ENCODE measurements at regions not wholly inside any gene's neighbourhood (a gene's known extent, or its start where the extent isn't known, plus 50 kb on each side); places are given as distances from the start of the nearest gene placed in this dataset.
"Not testable (repeated sequence)": the region's sequence is repeated elsewhere in the genome, so short reads cannot be mapped to it uniquely, and the experiment has no call there.

GRCh38 chr10:107529350-107529749, 364.8 kb upstream of the SORCS1 start:
- no peak for DNase-seq (ENCODE audit: low read depth, low spot score)
- no peaks in the 10 kb centered on the region for H3K36me3 ChIP-seq (ENCODE audit: insufficient read depth, low read length)
- no peak overlapping the region for H3K4me3 ChIP-seq
- no peak for TF ChIP-seq FOXP2 (optimal IDR thresholded peaks at IDR 0.05; ENCODE audit: control extremely low read depth, extremely low read length, insufficient read depth)
- no peak for TF ChIP-seq POLR2AphosphoS5 (IDR thresholded peaks at IDR 0.05; ENCODE audit: borderline replicate concordance, low read depth, low read length)
- TF ChIP-seq EZH2 (IDR thresholded peaks at IDR 0.05), result no peak
- no peak overlapping the region for H3K9ac ChIP-seq (ENCODE audit: insufficient read length)
- H3K9me3 ChIP-seq (ENCODE audit: low read depth, low read length), result no peaks in the 10 kb centered on the region
- no peak overlapping the region for H3K27ac ChIP-seq

DNA sequence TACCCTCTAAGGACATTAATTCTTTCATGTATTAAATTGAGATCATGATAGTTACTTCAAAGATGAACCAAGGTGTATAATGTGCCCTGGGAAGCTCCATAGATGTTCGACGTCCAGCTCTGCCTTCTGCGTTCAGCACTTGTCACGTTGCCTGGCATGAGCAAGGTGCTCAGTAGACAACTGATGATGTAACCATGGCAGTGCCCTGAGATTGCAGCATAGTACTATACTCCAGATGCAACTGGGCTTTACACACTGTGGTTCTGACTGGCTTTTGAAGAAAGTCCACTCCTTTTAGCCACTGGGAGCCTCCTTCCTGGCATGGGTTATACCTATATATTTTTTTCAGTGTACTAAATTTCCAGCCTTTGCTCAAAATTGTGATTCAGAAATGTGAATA, 355.8 kb upstream of the SORCS1 start:
- Histone ChIP-seq H3K4me3 (no peak overlapping the region), H3K9ac (ENCODE audit: insufficient read length) (no peak overlapping the region), H3K9me3 (ENCODE audit: low read depth, low read length) (no peaks in the 10 kb centered on the region), H3K27ac (no peak overlapping the region), H3K36me3 (ENCODE audit: insufficient read depth, low read length) (no peaks in the 10 kb centered on the region)
- DNase-seq (ENCODE audit: low read depth, low spot score), result no peak
- TF ChIP-seq POLR2AphosphoS5 (IDR thresholded peaks at IDR 0.05; ENCODE audit: borderline replicate concordance, low read depth, low read length) (no peak), FOXP2 (optimal IDR thresholded peaks at IDR 0.05; ENCODE audit: control extremely low read depth, extremely low read length, insufficient read depth) (no peak)

GRCh38 chr10:107517811-107518210, 353.3 kb upstream of the SORCS1 start:
- Histone ChIP-seq H3K27ac (no peak overlapping the region), H3K9ac (ENCODE audit: insufficient read length) (no peak overlapping the region), H3K9me3 (ENCODE audit: low read depth, low read length) (no peaks in the 10 kb centered on the region), H3K4me3 (no peak overlapping the region), H3K36me3 (ENCODE audit: insufficient read depth, low read length) (no peaks in the 10 kb centered on the region)
- no peak for DNase-seq (ENCODE audit: low read depth, low spot score)
- TF ChIP-seq EZH2 (IDR thresholded peaks at IDR 0.05) (no peak), FOXP2 (optimal IDR thresholded peaks at IDR 0.05; ENCODE audit: control extremely low read depth, extremely low read length, insufficient read depth) (no peak), POLR2AphosphoS5 (IDR thresholded peaks at IDR 0.05; ENCODE audit: borderline replicate concordance, low read depth, low read length) (no peak)

GRCh38 chr10:107516349-107516748, 351.8 kb upstream of the SORCS1 start:
- no peak for DNase-seq (ENCODE audit: low read depth, low spot score)
- no peak overlapping the region for H3K4me3 ChIP-seq
- no peak overlapping the region for H3K9ac ChIP-seq (ENCODE audit: insufficient read length)
- H3K9me3 ChIP-seq (ENCODE audit: low read depth, low read length), result no peaks in the 10 kb centered on the region
- TF ChIP-seq EZH2 (IDR thresholded peaks at IDR 0.05), result no peak
- no peak for TF ChIP-seq FOXP2 (optimal IDR thresholded peaks at IDR 0.05; ENCODE audit: control extremely low read depth, extremely low read length, insufficient read depth)
- TF ChIP-seq POLR2AphosphoS5 (IDR thresholded peaks at IDR 0.05; ENCODE audit: borderline replicate concordance, low read depth, low read length), result no peak
- no peaks in the 10 kb centered on the region for H3K36me3 ChIP-seq (ENCODE audit: insufficient read depth, low read length)
- H3K27ac ChIP-seq, result no peak overlapping the region

DNA sequence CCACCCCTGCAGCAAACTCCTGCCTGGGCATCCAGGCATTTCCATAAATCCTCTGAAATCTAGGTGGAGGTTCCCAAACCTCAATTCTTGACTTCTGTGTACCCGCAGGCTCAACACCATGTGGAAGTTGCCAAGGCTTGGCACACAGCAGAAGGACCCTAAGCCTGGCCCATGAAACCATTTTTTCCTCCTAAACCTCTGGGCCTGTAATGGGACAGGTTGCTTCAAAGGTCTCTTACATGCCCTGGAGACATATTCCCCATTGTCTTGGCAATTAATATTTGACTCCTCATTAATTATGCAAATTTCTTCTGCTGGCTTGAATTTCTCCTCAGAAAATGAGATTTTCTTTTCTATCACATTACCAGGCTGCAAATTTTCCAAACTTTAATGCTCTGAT, 339.5 kb upstream of the SORCS1 start:
- not testable (repeated sequence) for H3K36me3 ChIP-seq (ENCODE audit: insufficient read depth, low read length); H3K27ac ChIP-seq; H3K9me3 ChIP-seq (ENCODE audit: low read depth, low read length); DNase-seq (ENCODE audit: low read depth, low spot score); H3K4me3 ChIP-seq; H3K9ac ChIP-seq (ENCODE audit: insufficient read length)

GRCh38 chr10:107502229-107502985, 337.9 kb upstream of the SORCS1 start:
- Histone ChIP-seq H3K27ac (no peak overlapping the region), H3K36me3 (ENCODE audit: insufficient read depth, low read length) (no peaks in the 10 kb centered on the region), H3K9ac (ENCODE audit: insufficient read length) (no peak overlapping the region), H3K4me3 (no peak overlapping the region), H3K9me3 (ENCODE audit: low read depth, low read length) (no peaks in the 10 kb centered on the region)
- TF ChIP-seq FOXP2 (optimal IDR thresholded peaks at IDR 0.05; ENCODE audit: control extremely low read depth, extremely low read length, insufficient read depth), result no peak
- no peak for TF ChIP-seq EZH2 (IDR thresholded peaks at IDR 0.05)
- no peak for TF ChIP-seq POLR2AphosphoS5 (IDR thresholded peaks at IDR 0.05; ENCODE audit: borderline replicate concordance, low read depth, low read length)
- DNase-seq (ENCODE audit: low read depth, low spot score), result no peak

GRCh38 chr10:107498983-107499382, 334.5 kb upstream of the SORCS1 start:
- H3K9ac ChIP-seq (ENCODE audit: insufficient read length), result no peak overlapping the region
- H3K36me3 ChIP-seq (ENCODE audit: insufficient read depth, low read length), result no peaks in the 10 kb centered on the region
- TF ChIP-seq EZH2 (IDR thresholded peaks at IDR 0.05) (no peak), POLR2AphosphoS5 (IDR thresholded peaks at IDR 0.05; ENCODE audit: borderline replicate concordance, low read depth, low read length) (no peak), FOXP2 (optimal IDR thresholded peaks at IDR 0.05; ENCODE audit: control extremely low read depth, extremely low read length, insufficient read depth) (no peak)
- no peak overlapping the region for H3K4me3 ChIP-seq
- no peaks in the 10 kb centered on the region for H3K9me3 ChIP-seq (ENCODE audit: low read depth, low read length)
- DNase-seq (ENCODE audit: low read depth, low spot score), result no peak
- no peak overlapping the region for H3K27ac ChIP-seq

GRCh38 chr10:107497024-107497423, 332.5 kb upstream of the SORCS1 start:
- Histone ChIP-seq H3K4me3 (no peak overlapping the region), H3K36me3 (ENCODE audit: insufficient read depth, low read length) (no peaks in the 10 kb centered on the region), H3K9me3 (ENCODE audit: low read depth, low read length) (no peaks in the 10 kb centered on the region), H3K9ac (ENCODE audit: insufficient read length) (no peak overlapping the region), H3K27ac (no peak overlapping the region)
- TF ChIP-seq EZH2 (IDR thresholded peaks at IDR 0.05) (no peak), POLR2AphosphoS5 (IDR thresholded peaks at IDR 0.05; ENCODE audit: borderline replicate concordance, low read depth, low read length) (no peak), FOXP2 (optimal IDR thresholded peaks at IDR 0.05; ENCODE audit: control extremely low read depth, extremely low read length, insufficient read depth) (no peak)
- DNase-seq (ENCODE audit: low read depth, low spot score), result no peak

DNA sequence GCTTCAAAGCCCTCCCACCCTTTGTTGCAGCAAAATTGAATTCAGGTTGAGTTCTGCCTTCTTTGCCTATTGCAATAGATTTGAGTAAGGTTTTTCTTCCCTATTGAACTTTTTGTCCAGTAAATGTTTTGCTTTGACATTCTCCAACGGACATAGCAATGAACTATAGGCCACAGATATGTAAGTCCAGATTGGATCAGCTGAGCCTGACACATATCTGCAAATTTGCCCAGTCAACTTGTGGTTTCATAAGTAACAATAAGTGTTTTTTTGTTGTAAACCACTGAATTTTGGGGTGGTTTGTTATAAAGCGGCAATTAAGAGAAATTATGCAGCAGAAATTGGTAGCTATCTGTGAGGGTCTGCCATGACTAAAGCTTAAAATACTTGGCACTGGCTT, 332.1 kb upstream of the SORCS1 start:
- TF ChIP-seq EZH2 (IDR thresholded peaks at IDR 0.05) (no peak), FOXP2 (optimal IDR thresholded peaks at IDR 0.05; ENCODE audit: control extremely low read depth, extremely low read length, insufficient read depth) (no peak), POLR2AphosphoS5 (IDR thresholded peaks at IDR 0.05; ENCODE audit: borderline replicate concordance, low read depth, low read length) (no peak)
- no peak for DNase-seq (ENCODE audit: low read depth, low spot score)
- Histone ChIP-seq H3K4me3 (no peak overlapping the region), H3K27ac (no peak overlapping the region), H3K9ac (ENCODE audit: insufficient read length) (no peak overlapping the region), H3K36me3 (ENCODE audit: insufficient read depth, low read length) (no peaks in the 10 kb centered on the region), H3K9me3 (ENCODE audit: low read depth, low read length) (no peaks in the 10 kb centered on the region)

Data from SK-N-MC (cell line).